ENCODE measurements at regions not wholly inside any gene's neighbourhood (a gene's known extent, or its start where the extent isn't known, plus 50 kb on each side); places are given as distances from the start of the nearest gene placed in this dataset.

DNA sequence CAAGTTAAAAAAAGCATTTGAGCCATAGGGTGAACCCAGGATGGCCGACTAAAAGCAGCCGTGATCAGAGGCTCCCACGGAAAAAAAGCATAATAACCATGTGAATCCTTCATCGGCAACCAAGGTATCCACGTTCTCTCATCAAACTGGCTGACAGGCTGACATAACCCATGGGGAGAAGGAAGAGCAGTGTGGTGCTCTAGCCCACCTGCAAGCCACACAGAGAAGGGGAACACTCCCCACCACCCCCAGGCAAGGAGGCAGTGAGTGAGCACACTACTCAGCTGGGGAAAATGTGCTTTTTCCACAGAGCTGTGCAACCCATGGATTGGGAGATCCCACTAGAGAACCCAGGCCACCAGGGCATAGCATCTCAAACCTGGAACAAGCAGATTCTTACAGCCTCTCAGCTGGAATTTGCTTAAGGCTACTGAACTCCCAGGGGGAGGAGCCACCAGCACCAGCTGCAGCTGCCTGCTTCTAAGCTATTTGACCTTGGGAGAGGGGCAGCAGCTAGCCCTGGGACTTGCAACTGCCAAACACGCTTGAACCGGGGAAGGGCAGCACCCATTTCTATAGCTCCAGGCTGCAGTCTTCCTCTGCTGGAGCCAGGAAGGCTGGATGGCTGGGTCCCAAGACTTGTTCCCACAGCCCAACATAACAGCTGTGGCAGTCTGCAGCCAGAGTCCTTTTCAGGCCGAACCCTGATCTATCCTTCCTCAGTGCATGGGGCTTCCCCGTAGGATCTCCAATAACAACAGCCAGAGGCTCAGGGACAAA, 178.2 kb upstream of the NRG3 start:
- TF ChIP-seq, protein P1, sequence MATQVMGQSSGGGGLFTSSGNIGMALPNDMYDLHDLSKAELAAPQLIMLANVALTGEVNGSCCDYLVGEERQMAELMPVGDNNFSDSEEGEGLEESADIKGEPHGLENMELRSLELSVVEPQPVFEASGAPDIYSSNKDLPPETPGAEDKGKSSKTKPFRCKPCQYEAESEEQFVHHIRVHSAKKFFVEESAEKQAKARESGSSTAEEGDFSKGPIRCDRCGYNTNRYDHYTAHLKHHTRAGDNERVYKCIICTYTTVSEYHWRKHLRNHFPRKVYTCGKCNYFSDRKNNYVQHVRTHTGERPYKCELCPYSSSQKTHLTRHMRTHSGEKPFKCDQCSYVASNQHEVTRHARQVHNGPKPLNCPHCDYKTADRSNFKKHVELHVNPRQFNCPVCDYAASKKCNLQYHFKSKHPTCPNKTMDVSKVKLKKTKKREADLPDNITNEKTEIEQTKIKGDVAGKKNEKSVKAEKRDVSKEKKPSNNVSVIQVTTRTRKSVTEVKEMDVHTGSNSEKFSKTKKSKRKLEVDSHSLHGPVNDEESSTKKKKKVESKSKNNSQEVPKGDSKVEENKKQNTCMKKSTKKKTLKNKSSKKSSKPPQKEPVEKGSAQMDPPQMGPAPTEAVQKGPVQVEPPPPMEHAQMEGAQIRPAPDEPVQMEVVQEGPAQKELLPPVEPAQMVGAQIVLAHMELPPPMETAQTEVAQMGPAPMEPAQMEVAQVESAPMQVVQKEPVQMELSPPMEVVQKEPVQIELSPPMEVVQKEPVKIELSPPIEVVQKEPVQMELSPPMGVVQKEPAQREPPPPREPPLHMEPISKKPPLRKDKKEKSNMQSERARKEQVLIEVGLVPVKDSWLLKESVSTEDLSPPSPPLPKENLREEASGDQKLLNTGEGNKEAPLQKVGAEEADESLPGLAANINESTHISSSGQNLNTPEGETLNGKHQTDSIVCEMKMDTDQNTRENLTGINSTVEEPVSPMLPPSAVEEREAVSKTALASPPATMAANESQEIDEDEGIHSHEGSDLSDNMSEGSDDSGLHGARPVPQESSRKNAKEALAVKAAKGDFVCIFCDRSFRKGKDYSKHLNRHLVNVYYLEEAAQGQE (IDR thresholded peaks at IDR 0.05; ENCODE audit: low read depth) = no peak
- TF ChIP-seq EP300 (IDR thresholded peaks at IDR 0.05; ENCODE audit: borderline replicate concordance) (no peak), RAD21 (IDR thresholded peaks at IDR 0.05; ENCODE audit: low read depth) (no peak), CEBPB (IDR thresholded peaks at IDR 0.05) (no peak), YY1 (IDR thresholded peaks at IDR 0.05; ENCODE audit: low read depth) (no peak), FOXM1 (IDR thresholded peaks at IDR 0.05; ENCODE audit: borderline replicate concordance, low read depth) (no peak), TEAD4 (IDR thresholded peaks at IDR 0.05) (no peak), TAF1 (IDR thresholded peaks at IDR 0.05; ENCODE audit: low read depth) (no peak), TCF12 (IDR thresholded peaks at IDR 0.05; ENCODE audit: low read depth) (no peak), CREB1 (IDR thresholded peaks at IDR 0.05; ENCODE audit: low read depth) (no peak), EGR1 (IDR thresholded peaks at IDR 0.05) (no peak), NFIC (IDR thresholded peaks at IDR 0.05) (no peak)
- TF ChIP-seq, protein P2, sequence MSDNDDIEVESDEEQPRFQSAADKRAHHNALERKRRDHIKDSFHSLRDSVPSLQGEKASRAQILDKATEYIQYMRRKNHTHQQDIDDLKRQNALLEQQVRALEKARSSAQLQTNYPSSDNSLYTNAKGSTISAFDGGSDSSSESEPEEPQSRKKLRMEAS (IDR thresholded peaks at IDR 0.05) = no peak
- TF ChIP-seq, protein P3, sequence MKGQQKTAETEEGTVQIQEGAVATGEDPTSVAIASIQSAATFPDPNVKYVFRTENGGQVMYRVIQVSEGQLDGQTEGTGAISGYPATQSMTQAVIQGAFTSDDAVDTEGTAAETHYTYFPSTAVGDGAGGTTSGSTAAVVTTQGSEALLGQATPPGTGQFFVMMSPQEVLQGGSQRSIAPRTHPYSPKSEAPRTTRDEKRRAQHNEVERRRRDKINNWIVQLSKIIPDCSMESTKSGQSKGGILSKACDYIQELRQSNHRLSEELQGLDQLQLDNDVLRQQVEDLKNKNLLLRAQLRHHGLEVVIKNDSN (IDR thresholded peaks at IDR 0.05) = no peak

Measured in Ishikawa (cell line).